GM19240 (cell line): ENCODE measurements at regions not wholly inside any gene's neighbourhood (a gene's known extent, or its start where the extent isn't known, plus 50 kb on each side); places are given as distances from the start of the nearest gene placed in this dataset.
"Not testable (repeated sequence)": the region's sequence is repeated elsewhere in the genome, so short reads cannot be mapped to it uniquely, and the experiment has no call there.

Source experiments
- DNase-seq: peaks from one replicate; pipeline ENCODE4 v3.0.0; 2011; ENCODE audit warnings: low spot score; ENCODE audit not compliant: insufficient read length

- DNase-seq: no peak
Observed at GRCh38 chr3:191076903-191077552, 122.0 kb upstream of the OSTN start.

DNA sequence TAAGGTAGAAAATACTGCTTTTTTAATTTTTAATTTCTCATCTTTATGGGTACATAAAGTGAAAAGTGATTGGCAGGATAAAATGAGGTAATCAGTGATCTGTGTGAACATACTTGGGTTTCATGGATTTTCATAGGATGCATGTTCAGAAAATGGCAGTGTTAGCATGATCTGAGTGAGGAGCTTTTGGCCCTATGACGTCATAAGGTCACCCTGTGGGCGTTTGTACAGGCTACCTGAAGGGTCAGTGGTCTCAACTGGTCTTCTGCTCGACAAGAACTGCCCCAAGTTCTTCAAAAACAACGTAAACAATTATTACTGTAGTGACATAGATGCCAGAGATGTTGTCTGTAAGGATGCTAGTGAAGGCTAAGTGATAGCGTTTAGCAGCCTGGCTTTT is 124.5 kb upstream of the OSTN start:
- no peak for DNase-seq

- no peak for DNase-seq
Observed at GRCh38 chr3:191070762-191071403, 128.2 kb upstream of the OSTN start.

DNA sequence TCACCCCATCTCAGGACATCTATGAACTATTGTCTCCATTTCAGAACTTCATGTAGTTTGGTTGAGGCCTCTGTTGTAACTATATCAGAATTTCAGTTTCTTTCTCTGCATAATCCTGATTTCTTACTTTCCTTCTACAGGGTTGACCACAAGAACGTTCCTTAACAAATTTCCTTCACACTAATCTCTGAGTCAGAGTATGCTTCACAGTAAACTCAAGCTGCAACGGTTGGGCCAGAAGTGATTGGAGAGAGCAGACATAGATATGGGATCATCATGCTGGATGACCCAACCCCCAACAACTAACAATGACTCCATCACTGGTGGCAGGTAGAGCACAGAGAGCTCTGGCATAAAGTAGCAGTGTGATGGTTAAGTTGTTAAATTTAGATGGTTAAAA is 128.8 kb upstream of the OSTN start:
- DNase-seq: no peak

- DNase-seq: no peak
Observed at GRCh38 chr3:191068946-191069813, 129.9 kb upstream of the OSTN start.

- DNase-seq: no peak
Observed at GRCh38 chr3:191066669-191067068, 132.4 kb upstream of the OSTN start.

DNA sequence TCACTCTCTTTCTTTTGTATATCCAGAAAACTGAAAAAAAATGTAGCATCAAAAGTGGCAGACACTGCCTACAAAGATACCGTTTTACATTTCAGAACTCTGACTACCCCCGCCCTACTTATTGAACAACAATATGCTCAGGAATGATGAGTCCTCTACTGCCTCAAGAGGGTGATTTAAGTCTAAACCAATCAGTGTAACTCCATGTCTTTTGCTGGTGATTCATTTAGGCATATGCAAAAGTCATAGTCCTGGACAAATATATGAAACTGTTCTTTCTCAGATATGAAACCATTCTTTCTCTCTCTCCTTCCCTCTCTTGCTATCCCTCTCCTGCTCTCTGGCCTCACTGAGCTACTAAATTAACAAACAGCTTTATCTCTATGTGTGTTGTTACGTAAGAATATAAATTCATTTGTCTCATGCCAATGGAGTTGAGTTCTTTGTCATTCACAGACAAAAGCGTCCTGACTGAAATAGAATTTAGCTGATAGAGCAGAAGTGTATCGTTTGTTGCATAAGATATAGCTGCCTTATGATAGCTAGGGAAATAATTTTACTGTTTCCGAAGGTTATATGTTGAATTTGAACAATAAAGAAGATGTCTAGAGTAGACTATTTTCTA is 133.7 kb upstream of the OSTN start:
- DNase-seq: no peak

DNA sequence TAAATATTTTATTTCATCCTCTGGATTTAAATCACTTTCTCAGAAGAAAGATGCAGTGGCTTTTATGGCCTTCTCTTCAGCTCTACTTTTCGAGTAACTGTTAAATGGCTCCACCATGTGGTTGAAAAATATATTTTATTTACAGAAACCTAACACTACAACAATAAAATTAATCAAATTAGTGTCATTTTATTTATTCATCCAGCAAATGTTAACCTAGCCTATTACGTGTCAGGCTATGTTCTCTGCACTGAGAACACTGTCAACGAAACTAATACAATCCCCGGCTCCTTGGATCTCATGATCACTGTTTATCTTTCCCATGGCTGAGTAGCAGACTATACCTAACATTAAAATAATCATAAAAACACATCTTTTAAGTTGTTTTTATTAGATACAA is 148.0 kb upstream of the OSTN start:
- DNase-seq: no peak

DNA sequence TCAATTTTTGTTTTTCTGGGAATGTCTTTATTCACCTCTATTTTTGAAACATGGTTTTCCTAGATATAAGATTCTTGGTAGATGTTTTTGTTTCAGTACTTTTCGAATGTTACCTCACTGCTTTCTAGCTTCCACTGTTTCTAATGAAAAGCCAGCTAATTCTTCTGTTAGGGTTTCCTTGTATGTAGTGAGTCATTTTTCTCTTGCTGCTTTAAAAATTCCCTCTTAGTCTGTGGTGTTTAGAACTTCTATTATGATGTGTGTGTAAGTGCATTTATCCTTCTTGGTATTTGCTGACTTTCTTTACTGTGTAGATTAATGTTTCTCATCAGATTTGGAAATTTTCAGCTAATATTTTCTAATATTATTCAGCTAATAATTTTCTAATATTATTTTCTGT is 151.1 kb upstream of the OSTN start:
- no peak for DNase-seq

GRCh38 chr3:191030929-191031328 is 168.1 kb upstream of the OSTN start:
- DNase-seq: no peak

- DNase-seq: no peak
Observed at GRCh38 chr3:191030491-191030890, 168.0 kb upstream of the GMNC start.

DNA sequence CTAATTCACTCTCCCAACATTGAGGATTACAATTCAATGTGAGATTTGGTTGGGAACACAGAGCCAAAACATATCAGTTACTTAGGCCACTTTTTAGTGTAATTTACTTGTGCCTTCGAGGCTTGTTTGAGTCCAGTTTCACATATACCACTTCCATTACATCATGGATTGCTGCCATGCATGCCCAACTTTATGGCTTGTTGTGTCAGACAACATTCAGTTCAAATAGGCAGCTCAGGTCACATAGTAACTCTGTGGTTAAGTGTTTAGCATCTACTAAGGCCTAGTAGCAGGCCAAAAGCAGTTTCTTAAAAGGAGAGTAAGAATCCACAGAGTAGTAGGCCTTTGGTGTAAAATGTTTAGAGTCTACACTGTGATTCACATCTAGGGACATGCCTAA is 164.3 kb upstream of the GMNC start:
- DNase-seq: no peak

DNA sequence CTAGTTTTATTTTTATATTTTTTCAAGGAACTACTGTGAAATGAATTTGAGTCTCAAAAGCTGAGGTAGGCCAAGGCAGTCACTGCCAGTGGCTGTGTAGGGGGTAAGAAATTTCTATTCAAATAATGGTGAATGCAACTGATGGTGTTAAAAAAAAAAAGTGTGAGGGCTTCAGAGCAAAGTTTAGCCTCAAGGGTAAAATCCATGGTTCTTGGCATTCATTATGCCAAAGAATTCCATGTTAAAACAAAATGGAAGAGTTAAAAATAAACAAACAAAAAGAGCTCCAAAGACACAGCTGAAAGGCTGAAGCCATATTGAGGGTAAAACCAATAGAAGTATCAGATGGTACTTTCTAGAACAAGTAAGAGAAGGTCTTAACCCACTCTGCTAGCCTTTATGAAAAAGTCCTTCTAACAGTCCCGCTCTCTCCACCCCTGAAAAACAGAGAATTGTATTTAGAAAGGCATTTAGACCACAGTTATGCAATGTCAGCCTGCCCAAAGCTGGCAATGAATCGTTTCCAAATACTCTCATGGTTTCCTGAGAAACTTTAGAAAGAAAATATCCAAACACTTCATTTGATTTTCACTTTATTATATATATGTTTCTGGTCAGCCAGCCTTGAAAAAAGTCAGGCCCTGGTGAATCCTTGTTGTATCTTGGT is 158.4 kb upstream of the GMNC start:
- no peak for DNase-seq

DNA sequence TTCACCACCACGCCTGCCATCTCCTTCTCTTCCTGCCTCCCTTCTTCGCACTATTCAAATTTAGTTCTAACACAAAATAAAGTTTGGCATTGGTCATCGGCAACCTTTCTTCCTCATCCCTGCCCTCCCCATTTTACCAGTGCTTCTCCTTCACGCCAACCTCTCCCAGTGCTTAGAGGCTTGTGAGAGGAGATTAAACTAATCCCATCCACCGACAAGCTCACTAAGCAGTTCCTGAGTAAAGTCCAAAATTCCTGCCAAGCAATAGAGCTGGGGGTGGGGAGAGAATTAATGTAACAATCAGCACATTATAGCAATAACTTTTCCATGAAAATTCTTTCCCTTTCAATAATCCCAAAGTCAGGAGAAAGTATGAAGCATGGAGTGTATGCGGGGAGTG is 157.4 kb upstream of the GMNC start:
- no peak for DNase-seq

DNA sequence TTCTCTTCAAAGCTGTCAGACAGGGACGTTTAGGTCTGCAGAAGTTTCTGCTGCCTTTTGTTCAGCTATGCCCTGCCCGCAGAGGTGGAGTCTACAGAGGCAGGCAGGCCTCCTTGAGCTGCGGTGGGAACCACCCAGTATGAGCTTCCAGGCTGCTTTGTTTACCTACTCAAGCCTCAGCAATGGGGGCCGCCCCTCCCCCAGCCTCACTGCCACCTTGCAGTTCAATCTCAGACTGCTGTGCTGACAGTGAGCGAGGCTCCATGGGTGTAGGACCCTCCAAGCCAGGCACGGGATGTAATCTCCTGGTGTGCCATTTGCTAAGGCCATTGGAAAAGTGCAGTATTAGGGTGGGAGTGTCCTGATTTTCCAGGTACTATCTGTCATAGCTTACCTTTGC is 153.5 kb upstream of the GMNC start:
- not testable (repeated sequence) for DNase-seq

GRCh38 chr3:191008074-191008473 is 145.6 kb upstream of the GMNC start:
- DNase-seq: no peak

DNA sequence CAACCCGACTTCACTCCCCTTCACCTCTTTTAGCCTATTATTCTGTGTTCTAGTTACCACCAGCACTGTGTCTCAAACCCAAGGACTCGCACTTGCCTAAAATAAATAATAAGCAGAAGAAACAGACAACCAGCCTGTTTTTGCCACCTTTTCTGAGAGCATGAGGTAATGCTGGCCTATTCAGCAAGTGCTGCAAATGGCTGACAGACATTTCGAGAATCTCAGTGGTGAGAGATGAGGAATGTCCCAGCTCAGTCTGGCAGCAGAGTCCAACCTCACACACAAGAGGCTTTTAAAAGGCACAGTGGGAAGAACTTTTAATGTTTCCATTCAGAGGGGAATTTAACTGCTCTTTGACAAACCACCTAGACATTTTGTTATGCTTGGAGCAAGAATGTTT is 143.3 kb upstream of the GMNC start:
- no peak for DNase-seq

GRCh38 chr3:191003742-191004141 is 141.2 kb upstream of the GMNC start:
- DNase-seq: no peak

- DNase-seq: no peak
Observed at GRCh38 chr3:190996181-190996775, 133.8 kb upstream of the GMNC start.

- no peak for DNase-seq
Observed at GRCh38 chr3:190995156-190995555, 132.7 kb upstream of the GMNC start.

DNA sequence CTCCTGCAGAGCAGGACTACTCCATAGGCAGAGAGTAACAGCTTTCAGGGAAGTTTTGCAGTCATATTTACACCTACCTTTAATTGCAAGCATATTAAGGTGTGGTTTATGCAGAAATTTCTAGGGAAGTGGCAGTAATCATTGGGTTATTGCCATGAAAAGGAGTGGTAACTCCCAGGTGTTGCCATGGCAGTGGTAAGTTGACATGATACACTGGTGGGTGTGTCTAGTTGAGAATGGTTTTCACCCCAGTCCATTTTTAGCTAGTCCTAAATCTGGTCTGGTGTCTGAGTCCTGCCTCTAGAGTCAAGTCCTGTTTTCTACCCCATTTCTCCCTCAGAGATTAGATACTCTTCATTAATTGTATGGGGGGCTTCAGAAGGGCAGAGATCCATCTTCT is 128.4 kb upstream of the GMNC start:
- DNase-seq: no peak
